SH-SY5Y (cell line): ENCODE measurements at regions not wholly inside any gene's neighbourhood (a gene's known extent, or its start where the extent isn't known, plus 50 kb on each side); places are given as distances from the start of the nearest gene placed in this dataset.

ENCODE experiments used
- GATA2 ChIP-seq: IDR thresholded peaks from 2 replicates; pipeline ENCODE4 v1.6.1; 2011; ENCODE audit warnings: mild to moderate bottlenecking, low read depth, low read length
- GATA3 ChIP-seq: IDR thresholded peaks from 2 replicates; pipeline ENCODE4 v1.6.1; 2011; ENCODE audit warnings: low read depth, mild to moderate bottlenecking, low read length, moderate library complexity

DNA sequence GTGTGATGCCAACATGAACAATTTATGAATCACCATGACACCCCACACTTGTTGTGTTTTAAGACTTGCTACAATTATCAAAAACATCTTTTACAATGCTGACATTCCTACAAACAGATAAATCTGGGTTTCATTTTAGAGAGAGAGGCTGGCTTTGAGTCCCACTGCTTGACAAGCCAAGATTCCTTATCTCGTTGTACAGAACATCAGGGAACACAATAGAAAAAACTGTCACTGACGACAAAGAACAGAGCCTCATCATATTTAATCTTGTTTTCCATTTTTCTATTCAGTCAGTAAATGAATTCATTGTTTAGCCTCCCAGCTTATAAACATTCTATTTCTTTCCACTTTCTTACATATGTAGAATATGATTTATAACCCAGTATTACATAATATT, 461.6 kb upstream of the VSTM2A start:
- peak; percentile 91 for TF ChIP-seq GATA2
- peak; percentile 90 for TF ChIP-seq GATA3
